ENCODE measurements at regions not wholly inside any gene's neighbourhood (a gene's known extent, or its start where the extent isn't known, plus 50 kb on each side); places are given as distances from the start of the nearest gene placed in this dataset.
A peak's percentile ranks its signal among the peaks of the same experiment; 100 is the strongest.
"Not testable (repeated sequence)": the region's sequence is repeated elsewhere in the genome, so short reads cannot be mapped to it uniquely, and the experiment has no call there.

- not testable (repeated sequence) for DNase-seq
These were observed 220.3 kb downstream of the NPR3 start for GRCh38 chr5:32931438-32931837.

GRCh38 chr5:32932241-32932935 lies 221.3 kb downstream of the NPR3 start:
- no peak for DNase-seq

DNA sequence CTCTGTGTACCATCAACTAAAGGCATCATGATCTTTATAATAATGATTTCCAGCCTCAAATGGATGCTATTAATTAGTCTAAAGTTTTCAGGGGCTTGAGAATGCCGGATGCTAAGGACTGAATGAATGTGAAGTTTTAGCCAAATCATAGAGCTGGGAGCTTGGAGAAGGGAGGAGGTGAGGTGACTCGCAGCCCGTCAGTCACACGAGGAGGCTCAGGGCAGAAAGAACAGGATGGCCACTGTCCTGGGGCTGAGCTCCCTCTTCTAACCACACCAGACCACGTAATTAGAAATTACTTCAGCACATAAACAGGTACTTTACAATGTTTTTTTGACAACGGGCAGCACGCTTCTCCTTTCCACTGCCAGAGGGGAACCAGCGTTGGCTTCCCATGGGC lies 222.6 kb downstream of the NPR3 start:
- no peak for DNase-seq

- no peak for DNase-seq
These were observed 223.4 kb downstream of the NPR3 start for GRCh38 chr5:32934529-32934928.

- no peak for DNase-seq
These were observed 224.2 kb downstream of the NPR3 start for GRCh38 chr5:32935283-32935682.

- DNase-seq, result no peak
These were observed 225.2 kb downstream of the NPR3 start for GRCh38 chr5:32936329-32936728.

DNA sequence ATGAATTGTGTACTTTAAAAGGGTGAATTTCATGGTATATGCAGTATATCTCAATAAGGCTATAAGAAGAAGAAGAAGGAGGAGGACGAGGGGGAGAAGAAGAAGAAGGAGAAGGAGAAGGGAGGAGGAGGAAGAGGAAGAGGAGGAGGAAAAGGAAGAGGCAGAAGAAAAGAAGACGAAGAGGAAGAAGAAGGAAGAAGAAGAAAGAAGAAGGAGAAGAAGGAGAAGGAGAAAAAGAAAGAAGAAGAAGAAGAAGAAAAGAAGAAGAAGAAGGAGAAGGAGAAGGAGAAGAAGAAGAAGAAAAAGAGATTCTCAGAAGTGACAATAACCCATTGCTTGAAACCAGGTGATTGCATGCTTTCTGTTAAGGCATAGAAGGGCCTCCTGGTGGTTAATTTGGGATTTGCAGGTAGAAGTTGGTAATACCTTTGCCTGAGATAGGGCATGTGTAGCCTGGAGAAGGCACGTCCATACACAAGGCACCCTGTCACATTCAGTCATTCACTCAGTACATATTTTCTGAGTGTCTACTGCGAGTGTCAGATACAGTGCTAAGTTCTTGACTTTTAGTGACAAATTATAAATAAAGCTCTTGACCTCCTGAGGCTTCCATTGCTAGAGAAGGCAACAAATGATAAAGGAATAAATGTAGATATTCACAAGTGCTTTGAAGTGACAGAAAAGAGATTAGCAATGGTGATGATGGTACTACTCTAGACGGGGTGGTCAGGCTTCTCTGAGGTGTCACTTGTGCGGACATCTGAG lies 231.3 kb downstream of the NPR3 start:
- DNase-seq, result peak; percentile 39 to 58 (median 46)

DNA sequence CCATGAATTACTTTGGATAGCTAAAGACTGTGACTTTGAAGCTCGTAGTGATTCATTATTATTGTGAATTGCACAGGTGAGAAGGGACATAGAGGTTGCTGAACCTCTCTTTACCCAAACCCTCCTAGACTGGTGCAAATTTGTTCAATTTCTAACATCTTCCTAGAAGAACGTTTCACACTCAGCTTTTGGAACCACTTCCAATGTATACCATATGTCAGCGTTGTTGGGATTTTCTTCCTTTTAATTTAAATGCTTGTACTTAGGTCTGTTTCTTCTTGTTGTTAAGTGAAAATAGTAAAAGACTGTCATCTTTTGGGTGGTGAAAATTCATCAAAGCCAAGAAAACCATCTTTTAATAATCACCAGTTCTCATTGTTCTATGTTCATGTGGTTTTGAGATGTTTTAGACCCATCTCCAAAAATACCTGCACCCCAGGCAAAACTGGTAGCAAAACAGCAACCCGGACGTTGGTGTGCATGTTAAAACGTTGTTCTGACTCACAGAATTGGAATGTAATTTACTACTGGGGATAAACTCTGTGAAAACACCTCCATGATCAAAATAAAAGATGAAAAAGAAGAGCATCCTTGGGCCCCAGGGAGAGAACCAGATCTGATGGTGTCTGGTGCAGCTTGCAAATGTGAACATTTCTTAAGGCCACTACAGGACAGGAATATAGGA lies 238.3 kb downstream of the NPR3 start:
- no peak for DNase-seq

- no peak for DNase-seq
These were observed 239.9 kb downstream of the NPR3 start for GRCh38 chr5:32951003-32951402.

- DNase-seq, result no peak
These were observed 240.8 kb downstream of the NPR3 start for GRCh38 chr5:32951878-32952277.

DNA sequence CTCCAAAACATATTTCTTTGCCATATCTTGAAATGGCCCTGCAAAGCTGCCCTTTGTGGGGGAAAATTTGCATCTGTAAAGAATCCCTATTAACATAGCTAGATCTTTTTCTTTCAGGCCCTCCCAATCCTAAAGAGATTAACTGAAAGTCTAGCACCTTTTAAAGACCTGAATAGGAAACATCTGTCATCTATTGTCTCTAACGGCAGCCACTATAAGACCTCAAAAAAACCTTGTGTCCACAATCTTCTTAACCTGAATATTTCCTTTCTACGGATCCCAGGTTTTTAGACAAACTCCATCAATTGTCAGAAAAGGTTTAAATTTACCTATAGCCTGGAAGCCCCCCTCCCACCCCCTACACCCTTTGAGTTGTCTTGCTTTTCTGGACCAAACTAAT lies 241.3 kb downstream of the NPR3 start:
- not testable (repeated sequence) for DNase-seq

DNA sequence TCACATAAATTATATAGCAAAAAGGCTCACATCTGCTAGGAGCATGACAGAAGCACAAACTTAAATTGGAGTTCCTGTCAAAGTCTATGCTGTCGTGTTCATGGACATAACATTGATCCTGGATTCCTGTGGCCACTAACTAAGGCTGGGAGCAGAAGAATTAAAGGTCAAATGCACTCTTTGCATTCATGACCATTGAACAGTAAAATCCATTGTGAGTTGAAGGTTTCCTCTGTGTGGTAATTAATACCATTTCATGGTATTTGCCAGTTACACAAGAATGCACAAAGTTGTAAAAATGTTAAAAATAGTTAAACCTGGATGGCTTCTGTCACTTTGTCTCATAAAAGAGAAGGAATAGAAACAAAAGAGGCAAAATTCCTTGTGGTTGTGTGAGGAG lies 242.6 kb downstream of the NPR3 start:
- no peak for DNase-seq

DNA sequence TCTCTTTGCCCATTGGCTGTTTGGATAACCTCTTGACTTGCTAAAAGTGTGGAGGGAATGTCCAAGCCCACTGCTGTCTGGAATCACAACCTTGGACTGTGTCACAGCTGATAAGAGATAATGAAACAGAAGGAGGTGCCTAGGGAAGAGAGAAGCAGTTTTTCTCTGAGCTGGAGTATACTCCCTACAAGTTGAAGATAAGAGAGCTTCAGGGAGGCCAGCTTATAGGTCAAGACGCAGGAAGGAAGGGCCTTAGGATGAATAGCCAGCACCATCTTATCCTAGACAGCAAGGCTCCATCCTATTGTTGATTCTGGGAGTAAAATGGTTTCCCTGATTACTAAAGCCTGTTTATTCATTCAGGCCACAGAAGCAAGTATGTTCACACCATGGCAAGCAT lies 244.7 kb downstream of the NPR3 start:
- no peak for DNase-seq

DNA sequence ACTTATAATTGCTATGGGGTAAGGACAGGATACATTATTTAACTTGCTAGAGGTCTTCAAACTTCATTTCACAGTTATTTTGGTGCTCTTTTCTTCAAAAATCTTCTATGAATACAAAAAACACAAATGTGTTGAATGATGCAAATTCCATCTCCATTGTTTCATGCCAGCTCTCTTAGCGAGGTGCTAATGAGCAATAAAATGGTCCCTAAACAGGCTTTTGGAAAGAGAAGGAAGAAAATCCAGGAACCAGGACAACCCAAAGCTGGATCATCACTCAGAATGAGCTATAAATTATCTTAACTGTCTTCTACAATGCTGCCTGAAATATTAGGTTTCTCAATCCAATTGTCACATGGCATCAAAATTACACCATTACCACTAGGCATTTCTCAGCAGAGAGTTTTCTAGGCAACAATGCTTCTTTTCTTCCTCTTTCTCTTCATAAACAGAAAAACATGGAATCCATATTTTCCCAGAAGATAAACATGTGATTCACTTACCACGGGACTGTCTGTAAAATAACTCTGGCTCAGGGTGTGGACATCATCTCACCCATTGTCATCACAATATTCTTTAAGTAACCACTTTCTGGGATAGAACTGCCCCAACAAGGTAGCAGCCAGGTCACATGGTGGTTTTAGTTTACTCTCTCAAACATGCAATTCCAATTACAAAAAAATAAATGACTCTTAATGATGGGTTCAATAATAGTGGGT lies 249.4 kb downstream of the NPR3 start:
- DNase-seq, result peak in 2 of 4 experiments; percentile 16 to 26

GRCh38 chr5:32961059-32961415 lies 249.9 kb downstream of the NPR3 start:
- no peak for DNase-seq

DNA sequence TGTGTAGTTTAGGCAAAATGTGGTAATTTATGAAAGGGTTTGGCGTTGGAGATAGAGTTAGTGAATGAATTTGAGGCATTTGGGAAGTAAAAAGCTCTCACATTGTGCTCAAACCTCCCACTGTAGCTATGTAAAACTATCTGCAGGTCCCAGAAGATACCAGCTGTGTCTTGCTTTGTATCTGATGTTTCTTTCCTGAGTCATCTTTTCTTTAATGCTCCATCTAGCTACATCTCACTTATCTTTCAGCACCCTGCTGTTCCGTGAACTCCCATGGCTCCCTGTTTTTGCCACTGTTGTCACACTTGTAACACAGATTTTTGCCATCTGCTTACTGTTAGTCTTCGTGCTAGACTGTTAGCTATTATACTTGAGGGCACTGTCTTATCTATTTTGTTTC lies 253.1 kb downstream of the NPR3 start:
- DNase-seq, result no peak

DNA sequence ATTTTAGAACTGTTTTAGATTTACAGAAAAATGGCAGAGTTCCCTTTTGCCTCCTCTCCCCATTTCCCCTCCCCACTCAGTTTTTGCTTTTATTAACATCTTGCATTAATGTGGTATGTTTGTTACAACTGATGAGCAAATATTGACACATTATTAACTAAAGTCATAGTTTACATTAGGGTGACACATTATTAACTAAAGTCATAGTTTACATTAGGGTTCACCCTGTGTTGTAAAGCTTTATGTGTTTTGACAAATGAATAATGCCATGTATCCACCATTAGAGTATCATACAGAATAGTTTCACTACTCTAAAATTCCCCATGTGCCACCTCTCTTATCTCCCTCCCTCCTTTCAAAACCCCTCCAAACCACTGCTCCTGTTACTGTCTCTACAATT lies 262.5 kb downstream of the NPR3 start:
- no peak for DNase-seq

DNA sequence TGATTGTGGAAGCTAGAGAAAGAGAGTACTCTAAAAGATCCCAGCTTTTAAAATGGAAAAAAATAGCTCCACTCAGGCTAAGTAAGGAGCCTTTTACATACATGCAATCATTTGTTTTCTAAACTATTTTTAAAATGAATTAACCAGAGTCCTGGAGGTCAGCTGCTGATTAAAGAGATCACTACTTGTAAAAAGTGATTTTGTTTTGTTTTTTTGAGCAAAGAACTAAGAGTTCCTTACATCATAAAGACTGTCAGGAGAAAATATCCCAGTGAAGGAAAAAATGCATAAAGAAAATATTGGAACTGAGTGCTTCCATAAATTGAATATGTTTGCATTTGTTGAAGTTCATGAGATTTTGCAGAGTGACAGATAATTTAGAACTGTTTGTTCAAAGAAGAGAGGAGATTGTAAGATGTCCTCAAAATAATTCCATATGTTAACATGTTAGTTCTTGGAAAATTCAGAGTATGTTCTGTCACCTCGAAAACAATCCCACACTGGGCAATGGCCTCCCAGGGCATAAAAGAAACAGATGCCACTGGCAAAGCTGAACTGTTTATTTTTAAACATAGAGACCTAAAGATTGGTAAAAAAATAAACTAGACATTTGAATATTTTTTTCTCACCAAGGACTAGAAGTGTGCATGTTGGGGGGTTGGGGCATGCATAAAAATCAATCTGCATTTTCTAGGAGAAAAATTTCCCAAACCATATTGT lies 264.7 kb downstream of the NPR3 start:
- DNase-seq, result no peak

GRCh38 chr5:32981061-32981460 lies 269.9 kb downstream of the NPR3 start:
- no peak for DNase-seq

GRCh38 chr5:32984851-32985610 lies 273.9 kb downstream of the NPR3 start:
- no peak for DNase-seq

GRCh38 chr5:32989815-32990214 lies 278.7 kb downstream of the NPR3 start:
- no peak for DNase-seq

Data from suppressor macrophage (primary cell).